ENCODE measurements at regions not wholly inside any gene's neighbourhood (a gene's known extent, or its start where the extent isn't known, plus 50 kb on each side); places are given as distances from the start of the nearest gene placed in this dataset.

GRCh38 chr2:81583311-81584108 lies 1279.0 kb upstream of the LRRTM1 start:
- TF ChIP-seq CTCF (IDR thresholded peaks at IDR 0.05) = no peak
- TF ChIP-seq POLR2A (IDR thresholded peaks at IDR 0.05) = no peak
- no peak for TF ChIP-seq POLR2AphosphoS5 (IDR thresholded peaks at IDR 0.05)

All from breast epithelium (tissue), 3 donors.